Endodermal cell (in vitro differentiated cells): ENCODE measurements at regions not wholly inside any gene's neighbourhood (a gene's known extent, or its start where the extent isn't known, plus 50 kb on each side); places are given as distances from the start of the nearest gene placed in this dataset.

Source experiments
- DNase-seq: peaks from one replicate; pipeline ENCODE4 v3.0.0-alpha.2; 2017
- H3K27ac ChIP-seq: 2 replicates; pipeline ENCODE4 v1.5.1; 2013; ENCODE audit warnings: mild to moderate bottlenecking, low read depth, low read length, moderate library complexity
- H3K27me3 ChIP-seq: 2 replicates; pipeline ENCODE4 v1.6.1; 2013; ENCODE audit warnings: mild to moderate bottlenecking, low read length, moderate library complexity; ENCODE audit not compliant: insufficient read depth, control insufficient read depth, poor library complexity, severe bottlenecking
- H3K36me3 ChIP-seq: 2 replicates; pipeline ENCODE4 v1.7.0; 2013; ENCODE audit warnings: mild to moderate bottlenecking, low read length, moderate library complexity; ENCODE audit not compliant: control insufficient read depth, insufficient read depth
- H3K4me1 ChIP-seq: one replicate; pipeline ENCODE4 v1.7.0; 2013; ENCODE audit warnings: low read length; ENCODE audit not compliant: control insufficient read depth, insufficient read depth
- H3K4me3 ChIP-seq: 2 replicates; pipeline ENCODE4 v1.5.1; 2013; ENCODE audit warnings: mild to moderate bottlenecking, low read length, moderate library complexity
- H3K9ac ChIP-seq: 2 replicates; pipeline ENCODE4 v1.6.1; 2013; ENCODE audit warnings: mild to moderate bottlenecking, low read length, moderate library complexity; ENCODE audit not compliant: poor library complexity, severe bottlenecking; ENCODE audit errors: extremely low read depth
- H3K9me3 ChIP-seq: 2 replicates; pipeline ENCODE4 v1.6.1; 2013; ENCODE audit warnings: mild to moderate bottlenecking, low read length, moderate library complexity; ENCODE audit not compliant: control insufficient read depth
- H3K27ac Mint-ChIP-seq: 2 replicates; pipeline ENCODE4 v1.8.0; 2020; ENCODE audit warnings: mixed read lengths
- H3K27me3 Mint-ChIP-seq: 2 replicates; pipeline ENCODE4 v1.8.0; 2021; ENCODE audit warnings: mild to moderate bottlenecking, mixed read lengths; ENCODE audit not compliant: insufficient read depth
- H3K36me3 Mint-ChIP-seq: 2 replicates; pipeline ENCODE4 v1.8.0; 2020; ENCODE audit warnings: low read depth, mixed read lengths
- H3K4me1 Mint-ChIP-seq: 2 replicates; pipeline ENCODE4 v1.8.0; 2020; ENCODE audit warnings: mixed read lengths
- H3K4me3 Mint-ChIP-seq: 2 replicates; pipeline ENCODE4 v1.8.0; 2020; ENCODE audit warnings: mild to moderate bottlenecking, moderate library complexity, mixed read lengths
- H3K9me3 Mint-ChIP-seq: 2 replicates; pipeline ENCODE4 v1.8.0; 2020; ENCODE audit warnings: mild to moderate bottlenecking, mixed read lengths
- CTCF ChIP-seq: fragments of 200-600 bp; sonication (generic); conservative IDR thresholded peaks from 2 replicates; pipeline ENCODE4 v1.5.0; 2021; ENCODE audit warnings: antibody characterized with exemption, mild to moderate bottlenecking
- WGBS, 2 experiments: methylation state at CpG; one replicate each; pipeline versions ENCODE4 v1.1.5 to v1.1.7; 2013; ENCODE audit warnings: missing lambda C conversion rate in 2 of 2, mixed read lengths in 1 of 2; ENCODE audit not compliant: insufficient coverage in 1 of 2, insufficient read length in 1 of 2; 5-methylcytosine and 5-hydroxymethylcytosine counted together

- no peak overlapping the region for H3K9ac ChIP-seq
- H3K36me3 Mint-ChIP-seq = no peaks in the 10 kb centered on the region
- H3K27me3 ChIP-seq = no peaks in the 10 kb centered on the region
- DNase-seq = no peak
- no peak overlapping the region for H3K4me3 Mint-ChIP-seq
- TF ChIP-seq CTCF = no peak
- no peaks in the 10 kb centered on the region for H3K4me1 ChIP-seq
- H3K27ac ChIP-seq = no peak overlapping the region
- H3K4me1 Mint-ChIP-seq = peaks cover 5% of the 10 kb centered on the region
- H3K36me3 ChIP-seq = no peaks in the 10 kb centered on the region
- H3K27me3 Mint-ChIP-seq = peaks cover 2% of the 10 kb centered on the region
- no peak overlapping the region for H3K4me3 ChIP-seq
- no peaks in the 10 kb centered on the region for H3K9me3 Mint-ChIP-seq
- H3K9me3 ChIP-seq = no peaks in the 10 kb centered on the region
- no peak overlapping the region for H3K27ac Mint-ChIP-seq
- WGBS, 2 experiments = 84% methylated on average over 2 of the region's 2 CpGs; no CpG with 5 or more reads in 1 of the 2 experiments
Measured at GRCh38 chr14:34243401-34243800, 218.6 kb downstream of the SPTSSA start.

DNA sequence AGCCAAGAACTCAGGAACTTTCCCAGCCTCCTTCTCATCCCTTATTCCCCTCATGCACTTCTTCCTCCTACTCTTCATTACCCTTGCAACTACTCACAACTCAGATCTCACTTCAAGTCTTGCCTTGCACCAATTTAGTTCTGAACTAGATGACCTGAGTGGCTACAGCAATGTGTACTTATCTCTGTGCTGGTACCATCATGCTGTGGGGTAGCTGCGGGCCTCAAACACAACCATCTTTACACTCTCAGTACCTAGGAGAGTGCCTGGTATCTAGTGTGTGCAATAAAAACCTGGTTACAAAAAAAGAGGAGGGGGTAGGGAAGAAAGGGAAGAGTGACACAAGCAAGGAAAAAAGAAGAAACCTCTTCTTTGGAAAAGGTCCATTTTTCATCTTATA, 219.0 kb downstream of the SPTSSA start:
- Mint-ChIP-seq H3K4me1 (peaks cover 5% of the 10 kb centered on the region), H3K27ac (no peak overlapping the region)
- WGBS, 2 experiments = 67% methylated on average over 1 of the region's 1 CpG; no CpG with 5 or more reads in 1 of the 2 experiments

GRCh38 chr14:34241185-34241711, 220.8 kb downstream of the SPTSSA start:
- no peak for DNase-seq
- H3K9me3 Mint-ChIP-seq = no peaks in the 10 kb centered on the region
- 75 to 98% methylated on average over 1 to 3 of the region's 3 CpGs for WGBS, 2 experiments
- no peak overlapping the region for H3K27ac Mint-ChIP-seq
- no peak overlapping the region for H3K9ac ChIP-seq
- no peak overlapping the region for H3K4me3 ChIP-seq
- H3K36me3 ChIP-seq = no peaks in the 10 kb centered on the region
- no peaks in the 10 kb centered on the region for H3K4me1 ChIP-seq
- TF ChIP-seq CTCF = no peak
- no peak overlapping the region for H3K4me3 Mint-ChIP-seq
- peaks cover 2% of the 10 kb centered on the region for H3K27me3 Mint-ChIP-seq
- H3K9me3 ChIP-seq = no peaks in the 10 kb centered on the region
- no peaks in the 10 kb centered on the region for H3K36me3 Mint-ChIP-seq
- H3K27me3 ChIP-seq = no peaks in the 10 kb centered on the region
- H3K27ac ChIP-seq = no peak overlapping the region
- H3K4me1 Mint-ChIP-seq = peaks cover 5% of the 10 kb centered on the region

More for the DNA sequence above, 219.0 kb downstream of the SPTSSA start:
- Histone ChIP-seq H3K27ac (no peak overlapping the region), H3K4me3 (no peak overlapping the region), H3K36me3 (no peaks in the 10 kb centered on the region), H3K9ac (no peak overlapping the region), H3K27me3 (no peaks in the 10 kb centered on the region), H3K9me3 (no peaks in the 10 kb centered on the region), H3K4me1 (no peaks in the 10 kb centered on the region)
- peaks cover 2% of the 10 kb centered on the region for H3K27me3 Mint-ChIP-seq
- no peak for DNase-seq
- H3K36me3 Mint-ChIP-seq = no peaks in the 10 kb centered on the region
- no peak for TF ChIP-seq CTCF
- H3K9me3 Mint-ChIP-seq = no peaks in the 10 kb centered on the region
- H3K4me3 Mint-ChIP-seq = no peak overlapping the region
